ENCODE measurements at regions not wholly inside any gene's neighbourhood (a gene's known extent, or its start where the extent isn't known, plus 50 kb on each side); places are given as distances from the start of the nearest gene placed in this dataset.

DNA sequence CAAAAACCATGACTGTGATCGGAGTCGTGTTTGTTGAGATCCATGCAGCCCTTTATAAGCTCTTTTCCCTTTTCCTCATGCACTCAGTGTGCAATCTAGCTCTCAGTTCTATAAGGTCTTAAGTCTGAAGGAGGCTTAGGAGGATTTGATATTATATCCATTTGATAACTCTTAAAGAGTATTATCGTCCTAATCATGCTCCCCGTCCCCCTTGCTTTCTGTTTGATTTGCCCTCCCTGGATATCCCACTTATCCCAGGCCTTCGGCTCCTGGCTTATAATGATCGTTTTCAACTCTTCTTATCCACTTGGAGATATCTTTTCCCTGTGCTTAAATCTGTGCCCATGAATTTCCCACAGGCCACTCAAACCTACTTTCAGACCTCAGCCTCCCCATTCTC lies 1917.7 kb upstream of the PIK3C3 start:
- no peaks in the 10 kb centered on the region for H3K4me1 ChIP-seq
- no peak for ATAC-seq
- H3K9me3 ChIP-seq, result no peaks in the 10 kb centered on the region
- no peak for TF ChIP-seq POLR2A (IDR thresholded peaks at IDR 0.05)
- TF ChIP-seq, protein P1, sequence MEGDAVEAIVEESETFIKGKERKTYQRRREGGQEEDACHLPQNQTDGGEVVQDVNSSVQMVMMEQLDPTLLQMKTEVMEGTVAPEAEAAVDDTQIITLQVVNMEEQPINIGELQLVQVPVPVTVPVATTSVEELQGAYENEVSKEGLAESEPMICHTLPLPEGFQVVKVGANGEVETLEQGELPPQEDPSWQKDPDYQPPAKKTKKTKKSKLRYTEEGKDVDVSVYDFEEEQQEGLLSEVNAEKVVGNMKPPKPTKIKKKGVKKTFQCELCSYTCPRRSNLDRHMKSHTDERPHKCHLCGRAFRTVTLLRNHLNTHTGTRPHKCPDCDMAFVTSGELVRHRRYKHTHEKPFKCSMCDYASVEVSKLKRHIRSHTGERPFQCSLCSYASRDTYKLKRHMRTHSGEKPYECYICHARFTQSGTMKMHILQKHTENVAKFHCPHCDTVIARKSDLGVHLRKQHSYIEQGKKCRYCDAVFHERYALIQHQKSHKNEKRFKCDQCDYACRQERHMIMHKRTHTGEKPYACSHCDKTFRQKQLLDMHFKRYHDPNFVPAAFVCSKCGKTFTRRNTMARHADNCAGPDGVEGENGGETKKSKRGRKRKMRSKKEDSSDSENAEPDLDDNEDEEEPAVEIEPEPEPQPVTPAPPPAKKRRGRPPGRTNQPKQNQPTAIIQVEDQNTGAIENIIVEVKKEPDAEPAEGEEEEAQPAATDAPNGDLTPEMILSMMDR (IDR thresholded peaks at IDR 0.05), result no peak
- no peaks in the 10 kb centered on the region for H3K36me3 ChIP-seq
- no peak overlapping the region for H3K4me3 ChIP-seq
- no peak overlapping the region for H3K27ac ChIP-seq
- no peaks in the 10 kb centered on the region for H3K27me3 ChIP-seq
- intact Hi-C loops (cut with DNase I), result no loop called here
- DNase-seq, result no peak
- 82 to 93% (median 87%) methylated on average over 6 of the region's 6 CpGs for WGBS, 4 donors

DNA sequence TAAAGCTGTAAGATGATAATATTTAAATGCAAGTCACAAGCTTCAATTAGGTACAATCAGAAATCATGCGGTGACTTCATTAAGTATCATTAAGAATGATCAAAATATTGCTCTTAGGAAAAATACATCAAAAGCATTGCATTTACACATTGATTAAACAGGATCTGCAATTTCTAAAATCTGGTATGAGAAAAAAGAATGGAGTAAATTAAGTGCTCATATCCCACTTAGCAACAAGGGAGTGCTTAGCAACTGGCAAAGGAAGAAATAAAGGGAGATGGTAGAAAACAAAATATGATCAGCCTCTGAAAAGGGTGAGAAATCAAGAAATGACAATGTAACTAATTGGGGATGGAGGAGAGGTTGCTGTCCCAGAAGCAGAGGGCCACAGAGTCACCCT lies 1918.2 kb upstream of the PIK3C3 start:
- DNase-seq, result no peak
- H3K27ac ChIP-seq, result no peak overlapping the region
- no peak for TF ChIP-seq POLR2A (IDR thresholded peaks at IDR 0.05)
- TF ChIP-seq, protein P1 (IDR thresholded peaks at IDR 0.05), result no peak
- intact Hi-C loops (cut with DNase I), result no loop called here
- WGBS, 4 donors, result 96 to 99% (median 98%) methylated on average over 1 of the region's 1 CpG
- no peaks in the 10 kb centered on the region for H3K4me1 ChIP-seq
- no peaks in the 10 kb centered on the region for H3K36me3 ChIP-seq
- H3K27me3 ChIP-seq, result no peaks in the 10 kb centered on the region
- ATAC-seq, result no peak
- H3K4me3 ChIP-seq, result no peak overlapping the region
- no peaks in the 10 kb centered on the region for H3K9me3 ChIP-seq

DNA sequence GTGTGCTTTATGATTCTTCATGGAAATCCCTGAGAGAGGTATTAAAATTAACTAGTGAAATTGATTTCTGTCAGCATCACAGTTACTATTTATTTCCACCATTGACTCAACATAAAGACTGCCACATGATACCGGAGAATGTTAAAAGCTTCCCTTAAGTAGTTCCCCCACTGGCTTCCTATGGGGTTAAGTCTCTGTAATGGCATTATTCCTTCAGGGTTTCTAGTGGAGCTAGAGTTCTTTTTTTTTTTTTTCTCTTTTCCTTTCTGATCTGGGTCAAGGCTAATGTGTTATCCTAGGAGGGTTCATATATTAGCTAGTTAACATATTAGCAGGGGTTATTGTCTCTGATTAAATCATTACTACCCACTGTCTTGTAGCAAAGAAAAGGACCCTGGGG lies 1919.1 kb upstream of the PIK3C3 start:
- TF ChIP-seq, protein P1 (IDR thresholded peaks at IDR 0.05), result no peak
- TF ChIP-seq POLR2A (IDR thresholded peaks at IDR 0.05), result no peak
- Histone ChIP-seq H3K4me1 (no peaks in the 10 kb centered on the region), H3K36me3 (no peaks in the 10 kb centered on the region), H3K4me3 (no peak overlapping the region), H3K27ac (no peak overlapping the region), H3K27me3 (no peaks in the 10 kb centered on the region), H3K9me3 (no peaks in the 10 kb centered on the region)
- ATAC-seq (no peak), DNase-seq (no peak)
- intact Hi-C loops (cut with DNase I), result no loop called here
- WGBS, 4 donors, result 89 to 98% (median 93%) methylated on average over 1 of the region's 1 CpG

DNA sequence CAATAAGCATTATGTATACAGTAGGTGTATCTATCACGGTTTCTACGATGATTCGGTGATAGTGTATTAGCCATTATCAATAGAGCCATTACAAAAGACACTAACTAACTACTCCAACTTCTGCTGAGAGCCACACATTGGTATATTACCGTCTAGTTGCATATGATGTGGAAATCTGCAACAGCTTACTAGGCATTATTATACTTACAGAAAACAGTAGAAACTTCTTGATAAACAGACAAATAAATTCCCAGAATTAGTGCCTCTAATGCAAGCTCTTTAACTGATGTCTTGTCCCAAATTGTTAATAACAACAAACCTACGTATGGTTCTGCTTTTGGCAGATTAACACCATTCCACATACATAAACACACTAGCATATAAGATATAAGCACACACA lies 1923.0 kb upstream of the PIK3C3 start:
- Histone ChIP-seq H3K27me3 (no peaks in the 10 kb centered on the region), H3K36me3 (no peaks in the 10 kb centered on the region), H3K27ac (no peak overlapping the region), H3K4me1 (no peaks in the 10 kb centered on the region), H3K4me3 (no peak overlapping the region), H3K9me3 (no peaks in the 10 kb centered on the region)
- WGBS, 4 donors, result 86 to 92% (median 91%) methylated on average over 5 of the region's 5 CpGs
- no peak for ATAC-seq
- intact Hi-C loops (cut with DNase I), result no loop called here
- TF ChIP-seq, protein P1 (IDR thresholded peaks at IDR 0.05), result no peak
- TF ChIP-seq POLR2A (IDR thresholded peaks at IDR 0.05), result no peak
- no peak for DNase-seq
